Activated CD8-positive, alpha-beta T cell treated with anti-CD3 and anti-CD28 coated beads for 36 hours (primary cell): ENCODE measurements at regions not wholly inside any gene's neighbourhood (a gene's known extent, or its start where the extent isn't known, plus 50 kb on each side); places are given as distances from the start of the nearest gene placed in this dataset.

Source experiments
- ATAC-seq: fragments of 200-7000 bp; cut with Tn5 transposase; one replicate; pipeline ENCODE4 v1.10.0; 2021; ENCODE audit warnings: mild to moderate bottlenecking, moderate library complexity
- CTCF ChIA-PET: fragments of 350-600 bp; sonication (Branson Sonifier 250); formaldehyde crosslinking; loops from one replicate; lab custom pipeline; 2021; ENCODE audit warnings: antibody characterized with exemption; lab: Charles Lee
- POLR2A ChIA-PET: fragments of 350-600 bp; sonication (Branson Sonifier 250); formaldehyde crosslinking; loops from one replicate; lab custom pipeline; 2021; ENCODE audit warnings: antibody characterized with exemption; lab: Charles Lee
- DNase-seq: peaks from one replicate; pipeline ENCODE4 v3.0.0-alpha.2; 2020
- H3K27ac Mint-ChIP-seq: one replicate; pipeline ENCODE4 v1.8.0; 2021; ENCODE audit warnings: mild to moderate bottlenecking, mixed read lengths
- H3K27me3 Mint-ChIP-seq: one replicate; pipeline ENCODE4 v1.8.0; 2021; ENCODE audit warnings: mixed read lengths
- H3K36me3 Mint-ChIP-seq: one replicate; pipeline ENCODE4 v1.8.0; 2021; ENCODE audit warnings: low read depth, mixed read lengths
- H3K4me1 Mint-ChIP-seq: one replicate; pipeline ENCODE4 v1.8.0; 2021; ENCODE audit warnings: low read depth, mixed read lengths
- H3K4me3 Mint-ChIP-seq: one replicate; pipeline ENCODE4 v1.8.0; 2021; ENCODE audit warnings: mild to moderate bottlenecking, moderate library complexity, mixed read lengths
- H3K9me3 Mint-ChIP-seq: one replicate; pipeline ENCODE4 v1.8.0; 2021; ENCODE audit warnings: mixed read lengths
- intact Hi-C: fragments of 100-400 bp; cut with micrococcal nuclease; formaldehyde crosslinking; loops from one replicate; pipeline ENCODE4 v1.10.0; 2022
- TF ChIP-seq, protein P1 (sequence below): fragments of 200-600 bp; IDR thresholded peaks from one replicate; pipeline ENCODE4 v1.8.0; 2022; ENCODE audit warnings: antibody characterized with exemption, mild to moderate bottlenecking

DNA sequence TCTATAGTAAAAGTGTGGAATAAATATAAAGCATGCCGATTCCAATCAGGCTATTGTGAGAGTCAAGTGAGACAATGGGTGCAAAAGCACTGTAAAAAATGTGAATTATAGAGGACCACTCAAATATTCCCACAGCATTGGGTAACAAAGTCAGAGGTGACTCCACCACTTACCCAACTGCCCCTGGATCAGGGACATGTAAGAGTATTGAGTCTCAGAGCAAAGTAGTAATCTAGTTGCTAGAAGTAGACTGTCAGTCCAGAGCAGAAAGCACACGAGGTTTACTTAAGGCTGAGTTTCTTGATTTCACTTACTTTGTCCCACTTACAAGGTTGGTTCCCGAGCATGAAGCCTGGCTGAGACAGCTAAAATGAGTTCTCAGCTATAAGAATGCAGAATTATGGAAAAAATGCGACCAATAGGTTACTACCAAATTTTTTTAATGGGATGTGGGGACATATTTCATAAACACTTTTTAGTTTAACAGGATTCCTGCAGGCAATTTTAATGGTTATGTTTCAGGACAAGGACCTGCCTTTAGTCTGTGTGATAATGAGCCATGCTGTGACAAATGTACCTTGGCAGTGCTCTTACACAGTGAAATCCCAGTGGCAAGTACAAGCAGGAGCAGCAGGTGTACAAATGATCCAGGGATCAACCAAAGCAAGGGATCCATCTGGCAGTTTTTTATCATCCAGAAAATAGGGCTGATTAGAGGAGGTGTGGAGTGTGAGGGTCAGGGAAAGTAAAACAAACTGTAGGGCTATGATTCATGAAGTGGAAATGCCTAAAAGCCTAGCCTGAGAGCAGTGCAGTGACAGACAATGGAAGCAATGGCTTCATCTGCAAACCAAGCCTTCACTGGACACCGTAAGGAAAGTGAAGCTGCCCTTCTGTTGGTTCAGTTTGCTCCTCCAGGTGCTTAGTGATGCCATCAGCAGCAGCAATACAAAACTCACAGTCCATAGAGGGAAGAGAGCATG lies 156.2 kb upstream of the SPAG17 start:
- Mint-ChIP-seq H3K4me1 (no peaks in the 10 kb centered on the region), H3K36me3 (no peaks in the 10 kb centered on the region), H3K27me3 (no peaks in the 10 kb centered on the region), H3K4me3 (no peak overlapping the region), H3K27ac (no peak overlapping the region), H3K9me3 (no peaks in the 10 kb centered on the region)
- intact Hi-C loops, result no loop called here
- TF ChIP-seq, protein P1, sequence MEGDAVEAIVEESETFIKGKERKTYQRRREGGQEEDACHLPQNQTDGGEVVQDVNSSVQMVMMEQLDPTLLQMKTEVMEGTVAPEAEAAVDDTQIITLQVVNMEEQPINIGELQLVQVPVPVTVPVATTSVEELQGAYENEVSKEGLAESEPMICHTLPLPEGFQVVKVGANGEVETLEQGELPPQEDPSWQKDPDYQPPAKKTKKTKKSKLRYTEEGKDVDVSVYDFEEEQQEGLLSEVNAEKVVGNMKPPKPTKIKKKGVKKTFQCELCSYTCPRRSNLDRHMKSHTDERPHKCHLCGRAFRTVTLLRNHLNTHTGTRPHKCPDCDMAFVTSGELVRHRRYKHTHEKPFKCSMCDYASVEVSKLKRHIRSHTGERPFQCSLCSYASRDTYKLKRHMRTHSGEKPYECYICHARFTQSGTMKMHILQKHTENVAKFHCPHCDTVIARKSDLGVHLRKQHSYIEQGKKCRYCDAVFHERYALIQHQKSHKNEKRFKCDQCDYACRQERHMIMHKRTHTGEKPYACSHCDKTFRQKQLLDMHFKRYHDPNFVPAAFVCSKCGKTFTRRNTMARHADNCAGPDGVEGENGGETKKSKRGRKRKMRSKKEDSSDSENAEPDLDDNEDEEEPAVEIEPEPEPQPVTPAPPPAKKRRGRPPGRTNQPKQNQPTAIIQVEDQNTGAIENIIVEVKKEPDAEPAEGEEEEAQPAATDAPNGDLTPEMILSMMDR, result no peak
- POLR2A ChIA-PET, result no interaction called here
- CTCF ChIA-PET, result no interaction called here
- ATAC-seq, result no peak
- DNase-seq, result no peak

DNA sequence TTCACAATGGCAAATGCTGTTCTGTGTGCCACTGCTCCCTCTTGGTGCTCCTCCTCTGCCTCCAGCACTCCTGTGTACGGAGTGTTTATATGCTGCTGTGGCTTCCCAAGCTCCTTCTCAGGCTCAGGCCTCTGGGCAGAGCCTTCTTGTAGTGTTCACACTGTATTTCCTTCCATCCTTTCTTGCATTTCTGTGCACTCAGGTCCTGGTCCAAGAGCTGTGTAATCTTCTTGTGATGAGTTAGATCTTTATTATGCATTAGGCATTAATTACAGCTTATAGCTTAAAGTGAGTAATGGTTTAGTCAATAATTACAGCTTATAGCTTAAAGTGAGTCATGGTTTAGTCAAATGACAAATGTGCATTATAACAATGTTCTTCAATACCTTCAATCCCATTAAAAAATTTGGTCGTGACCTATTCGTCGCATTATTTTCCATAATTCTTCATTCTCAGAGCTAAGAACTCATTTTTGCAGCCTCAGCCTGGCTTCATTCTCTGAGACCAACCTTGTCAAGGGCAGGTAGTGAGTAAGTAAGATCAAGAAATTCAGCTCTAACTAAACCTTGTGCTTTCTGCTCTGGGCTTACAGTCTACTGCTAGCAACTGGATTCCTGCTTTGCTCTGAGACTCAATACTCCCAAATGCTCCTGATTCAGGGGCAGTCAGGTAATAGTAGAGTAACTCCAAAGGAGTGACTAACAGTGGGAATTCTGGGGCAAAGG lies 154.5 kb upstream of the SPAG17 start:
- Mint-ChIP-seq H3K27ac (no peak overlapping the region), H3K27me3 (no peaks in the 10 kb centered on the region), H3K4me1 (no peaks in the 10 kb centered on the region), H3K36me3 (no peaks in the 10 kb centered on the region), H3K4me3 (no peak overlapping the region), H3K9me3 (peaks cover 1% of the 10 kb centered on the region)
- ChIA-PET CTCF (no interaction called here), POLR2A (no interaction called here)
- no peak for ATAC-seq
- TF ChIP-seq, protein P1, result no peak
- intact Hi-C loops, result no loop called here
- no peak for DNase-seq

DNA sequence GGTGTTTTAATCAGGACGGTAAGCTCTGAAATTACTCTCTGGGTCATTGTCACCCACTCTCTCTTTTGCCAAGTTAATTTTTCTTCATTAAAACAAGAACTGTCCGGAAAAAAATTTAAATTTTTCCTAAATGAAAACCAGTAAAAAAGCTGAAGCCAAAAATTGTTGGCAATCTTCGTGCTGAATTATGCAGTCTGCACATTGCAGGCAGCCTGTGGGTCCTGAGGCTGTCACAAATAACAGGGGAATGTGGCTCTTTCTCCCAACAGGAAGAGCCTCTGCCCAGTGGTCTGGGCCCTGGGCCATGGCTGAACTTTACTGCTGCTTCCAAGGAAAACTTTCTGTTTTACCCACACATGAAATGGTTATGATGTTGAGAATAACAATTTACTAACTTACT lies 153.9 kb upstream of the SPAG17 start:
- Mint-ChIP-seq H3K4me1 (no peaks in the 10 kb centered on the region), H3K36me3 (no peaks in the 10 kb centered on the region), H3K27ac (no peak overlapping the region), H3K9me3 (peaks cover 1% of the 10 kb centered on the region), H3K4me3 (no peak overlapping the region), H3K27me3 (no peaks in the 10 kb centered on the region)
- intact Hi-C loops, result no loop called here
- ChIA-PET POLR2A (no interaction called here), CTCF (no interaction called here)
- DNase-seq (no peak), ATAC-seq (no peak)
- TF ChIP-seq, protein P1, result no peak

DNA sequence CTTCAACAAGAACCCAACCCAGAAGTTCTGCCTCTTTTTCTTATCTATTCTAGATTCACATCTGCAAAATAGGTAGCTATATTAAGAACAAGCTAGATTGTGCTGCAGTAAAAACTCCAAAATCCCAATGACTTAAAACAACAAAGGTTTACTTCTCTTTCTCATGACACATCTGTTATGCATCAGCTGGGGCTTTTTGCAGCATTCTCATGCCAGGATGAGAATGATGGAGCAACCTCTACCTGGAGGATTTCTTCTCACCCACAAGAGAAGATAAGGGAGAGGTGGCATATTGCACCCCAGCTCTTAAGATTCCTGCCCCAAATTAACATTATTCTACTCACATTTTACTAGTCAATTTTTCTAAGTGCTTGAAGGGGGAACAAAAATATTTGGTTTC lies 152.3 kb upstream of the SPAG17 start:
- ChIA-PET CTCF (no interaction called here), POLR2A (no interaction called here)
- TF ChIP-seq, protein P1, result no peak
- ATAC-seq (no peak), DNase-seq (no peak)
- no peaks in the 10 kb centered on the region for H3K4me1 Mint-ChIP-seq
- no peaks in the 10 kb centered on the region for H3K36me3 Mint-ChIP-seq
- no peak overlapping the region for H3K4me3 Mint-ChIP-seq
- H3K27ac Mint-ChIP-seq, result no peak overlapping the region
- no peaks in the 10 kb centered on the region for H3K27me3 Mint-ChIP-seq
- peaks cover 1% of the 10 kb centered on the region for H3K9me3 Mint-ChIP-seq
- intact Hi-C loops, result no loop called here

DNA sequence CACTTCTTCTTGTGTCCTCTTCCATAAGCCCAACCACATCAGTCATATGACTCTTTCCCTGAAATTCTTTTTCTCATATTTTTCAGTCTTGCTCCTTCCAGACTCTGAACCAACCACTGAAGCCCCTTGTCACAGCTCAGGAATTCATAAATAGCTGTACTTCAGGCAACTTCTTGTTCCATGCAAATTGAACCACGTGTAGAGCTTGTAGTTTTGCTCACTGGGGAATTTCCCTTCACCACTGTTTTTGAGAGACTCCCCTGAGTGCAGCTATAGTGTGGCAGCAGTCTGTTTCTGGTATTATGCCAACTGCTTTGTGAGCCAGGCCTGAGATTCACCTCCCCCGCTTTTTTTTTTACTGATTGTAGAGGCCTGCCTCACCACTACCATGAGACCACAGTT lies 150.3 kb upstream of the SPAG17 start:
- no peak overlapping the region for H3K27ac Mint-ChIP-seq
- ChIA-PET POLR2A (no interaction called here), CTCF (no interaction called here)
- intact Hi-C loops, result no loop called here
- H3K9me3 Mint-ChIP-seq, result peaks cover 1% of the 10 kb centered on the region
- no peak for DNase-seq
- TF ChIP-seq, protein P1, result no peak
- no peak overlapping the region for H3K4me3 Mint-ChIP-seq
- no peaks in the 10 kb centered on the region for H3K27me3 Mint-ChIP-seq
- no peaks in the 10 kb centered on the region for H3K36me3 Mint-ChIP-seq
- H3K4me1 Mint-ChIP-seq, result no peaks in the 10 kb centered on the region
- no peak for ATAC-seq
